ENCODE measurements at regions not wholly inside any gene's neighbourhood (a gene's known extent, or its start where the extent isn't known, plus 50 kb on each side); places are given as distances from the start of the nearest gene placed in this dataset.
A peak's percentile ranks its signal among the peaks of the same experiment; 100 is the strongest.

DNA sequence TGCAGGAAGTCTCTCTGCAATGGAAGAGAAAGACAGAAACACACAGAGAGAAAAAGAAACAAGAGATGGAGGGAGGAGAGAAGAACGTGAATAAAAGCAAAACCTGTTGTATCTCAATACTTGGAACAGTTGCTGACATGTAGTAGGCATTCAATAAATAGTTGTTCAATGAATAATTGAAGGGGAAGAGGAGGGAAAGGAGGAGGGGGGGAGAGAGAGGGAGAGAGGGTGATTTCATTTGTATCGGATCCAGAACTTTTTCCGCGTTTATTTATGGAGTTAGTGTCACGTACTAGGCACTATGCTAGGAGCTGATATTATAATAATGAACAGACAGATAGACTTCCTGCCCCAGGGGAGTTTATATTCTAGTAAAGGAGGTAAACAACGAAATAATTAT is 144.1 kb downstream of the OMA1 start:
- Histone ChIP-seq H3K27ac (no peak overlapping the region), H3K4me3 (peak overlapping the region; percentile 29), H3K36me3 (no peaks in the 10 kb centered on the region), H3K9me3 (no peaks in the 10 kb centered on the region), H3K4me1 (ENCODE audit: control insufficient read depth in 1 of 2, low read depth in 2 of 2) (peaks cover 0 to 5% of the 10 kb centered on the region in 2 donors), H3K27me3 (replicated peaks; ENCODE audit: insufficient read depth) (no peaks in the 10 kb centered on the region)
- no peak for DNase-seq (ENCODE audit: low spot score)
- TF ChIP-seq CTCF (IDR thresholded peaks at IDR 0.05), result no peak
- ATAC-seq (ENCODE audit: insufficient number of reproducible peaks, low FRiP score, low read depth), result no peak

DNA sequence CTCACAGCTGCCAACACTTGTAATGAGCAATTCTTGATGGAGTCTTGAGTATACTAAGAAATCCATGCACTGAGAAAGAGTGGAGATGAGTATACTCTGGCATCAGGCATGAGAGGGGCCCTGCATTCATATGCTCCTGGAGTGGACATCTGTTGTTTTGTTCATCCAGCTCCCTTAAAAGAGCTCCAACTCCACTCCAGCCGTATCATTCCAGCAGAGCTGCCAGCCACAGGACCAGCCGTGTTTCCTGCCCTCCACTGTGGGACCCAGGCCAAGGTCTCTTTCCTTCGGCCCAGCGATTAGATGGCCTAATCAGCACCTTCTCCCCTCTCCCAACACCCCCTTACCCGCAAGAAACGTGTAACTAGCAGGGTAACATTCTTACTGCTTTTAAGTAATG is 144.5 kb downstream of the OMA1 start:
- no peaks in the 10 kb centered on the region for H3K9me3 ChIP-seq
- ATAC-seq (ENCODE audit: insufficient number of reproducible peaks, low FRiP score, low read depth), result no peak
- H3K4me3 ChIP-seq, result peak overlapping the region; percentile 29
- no peak overlapping the region for H3K27ac ChIP-seq
- DNase-seq (ENCODE audit: low spot score), result no peak
- TF ChIP-seq CTCF (IDR thresholded peaks at IDR 0.05), result no peak
- peaks cover 0 to 5% of the 10 kb centered on the region in 2 donors for H3K4me1 ChIP-seq (ENCODE audit: control insufficient read depth in 1 of 2, low read depth in 2 of 2)
- H3K36me3 ChIP-seq, result no peaks in the 10 kb centered on the region
- no peaks in the 10 kb centered on the region for H3K27me3 ChIP-seq (replicated peaks; ENCODE audit: insufficient read depth)

- no peak overlapping the region for H3K4me3 ChIP-seq
- no peaks in the 10 kb centered on the region for H3K9me3 ChIP-seq
- no peak overlapping the region for H3K27ac ChIP-seq
- H3K4me1 ChIP-seq (ENCODE audit: control insufficient read depth in 1 of 2, low read depth in 2 of 2), result peaks cover 5% of the 10 kb centered on the region in 2 donors
- ATAC-seq (ENCODE audit: insufficient number of reproducible peaks, low FRiP score, low read depth) (no peak), DNase-seq (ENCODE audit: low spot score) (no peak)
- no peaks in the 10 kb centered on the region for H3K36me3 ChIP-seq
- no peak for TF ChIP-seq CTCF (IDR thresholded peaks at IDR 0.05)
- H3K27me3 ChIP-seq (replicated peaks; ENCODE audit: insufficient read depth), result no peaks in the 10 kb centered on the region
Measured at GRCh38 chr1:58399176-58399575, 147.3 kb downstream of the OMA1 start.

- ATAC-seq (ENCODE audit: insufficient number of reproducible peaks, low FRiP score, low read depth) (no peak), DNase-seq (ENCODE audit: low spot score) (no peak)
- no peaks in the 10 kb centered on the region for H3K27me3 ChIP-seq (replicated peaks; ENCODE audit: insufficient read depth)
- H3K4me1 ChIP-seq (ENCODE audit: control insufficient read depth in 1 of 2, low read depth in 2 of 2), result peaks cover 5% of the 10 kb centered on the region in 2 donors
- H3K4me3 ChIP-seq, result no peak overlapping the region
- TF ChIP-seq CTCF (IDR thresholded peaks at IDR 0.05), result no peak
- H3K9me3 ChIP-seq, result no peaks in the 10 kb centered on the region
- no peaks in the 10 kb centered on the region for H3K36me3 ChIP-seq
- H3K27ac ChIP-seq, result no peak overlapping the region
Measured at GRCh38 chr1:58398714-58399113, 147.8 kb downstream of the OMA1 start.

GRCh38 chr1:58397187-58397820 is 149.2 kb downstream of the OMA1 start:
- no peak for DNase-seq (ENCODE audit: low spot score)

More at GRCh38 chr1:58397187-58397820, 149.2 kb downstream of the OMA1 start:
- no peak overlapping the region for H3K4me3 ChIP-seq
- H3K36me3 ChIP-seq, result no peaks in the 10 kb centered on the region
- no peak for ATAC-seq (ENCODE audit: insufficient number of reproducible peaks, low FRiP score, low read depth)
- TF ChIP-seq CTCF (IDR thresholded peaks at IDR 0.05), result no peak
- H3K4me1 ChIP-seq (ENCODE audit: control insufficient read depth in 1 of 2, low read depth in 2 of 2), result peaks cover 0 to 5% of the 10 kb centered on the region in 2 donors
- no peak overlapping the region for H3K27ac ChIP-seq
- no peaks in the 10 kb centered on the region for H3K27me3 ChIP-seq (replicated peaks; ENCODE audit: insufficient read depth)
- H3K9me3 ChIP-seq, result no peaks in the 10 kb centered on the region

All from thoracic aorta (tissue), 2 donors.